GM23338 (cell line): ENCODE measurements at regions not wholly inside any gene's neighbourhood (a gene's known extent, or its start where the extent isn't known, plus 50 kb on each side); places are given as distances from the start of the nearest gene placed in this dataset.

ENCODE experiments used
- ATAC-seq: fragments of 200-7000 bp; cut with Tn5 transposase; 3 replicates; pipeline ENCODE4 v1.9.1; 2020
- DNase-seq: peaks from one replicate; pipeline ENCODE4 v3.0.0-alpha.2; 2015; ENCODE audit warnings: low spot score
- H2AFZ ChIP-seq: fragments of 200-600 bp; sonication (generic); 2 replicates; pipeline ENCODE4 v1.8.0; 2016; ENCODE audit warnings: antibody characterized with exemption, mild to moderate bottlenecking, moderate library complexity
- H3F3A ChIP-seq: fragments of 200-600 bp; sonication (generic); replicated peaks from 2 replicates; pipeline ENCODE4 v1.8.0; 2017; ENCODE audit warnings: antibody characterized with exemption, mixed run types, low read depth
- H3K27ac ChIP-seq: fragments of 200-600 bp; sonication (generic); 2 replicates; pipeline ENCODE4 v1.6.1; 2016; ENCODE audit warnings: low read depth
- H3K27me3 ChIP-seq: fragments of 200-600 bp; sonication (generic); 2 replicates; pipeline ENCODE4 v1.8.0; 2016; ENCODE audit warnings: mild to moderate bottlenecking, mixed run types, moderate library complexity; ENCODE audit not compliant: insufficient read depth
- H3K36me3 ChIP-seq: fragments of 200-600 bp; sonication (generic); 2 replicates; pipeline ENCODE4 v1.8.0; 2016; ENCODE audit warnings: mild to moderate bottlenecking; ENCODE audit not compliant: insufficient read depth
- H3K4me1 ChIP-seq: fragments of 200-600 bp; sonication (generic); 2 replicates; pipeline ENCODE4 v1.8.0; 2016; ENCODE audit warnings: mild to moderate bottlenecking, moderate library complexity; ENCODE audit not compliant: insufficient read depth
- H3K4me2 ChIP-seq: fragments of 200-600 bp; sonication (generic); 2 replicates; pipeline ENCODE4 v1.7.1; 2017; ENCODE audit warnings: mixed run types
- H3K4me3 ChIP-seq: fragments of 200-600 bp; sonication (generic); 2 replicates; pipeline ENCODE4 v1.6.1; 2016; ENCODE audit warnings: mixed run types
- H3K79me2 ChIP-seq: fragments of 200-600 bp; sonication (generic); replicated peaks from 2 replicates; pipeline ENCODE4 v1.8.0; 2017; ENCODE audit warnings: mild to moderate bottlenecking; ENCODE audit not compliant: insufficient read depth
- H3K9me2 ChIP-seq: fragments of 200-600 bp; sonication (generic); 2 replicates; pipeline ENCODE4 v1.8.0; 2017; ENCODE audit not compliant: insufficient read depth
- H4K20me1 ChIP-seq: fragments of 200-600 bp; sonication (generic); replicated peaks from 2 replicates; pipeline ENCODE4 v1.8.0; 2017; ENCODE audit warnings: mild to moderate bottlenecking; ENCODE audit not compliant: insufficient read depth
- H3K27ac Mint-ChIP-seq: 2 replicates; pipeline ENCODE4 v1.8.0; 2020; ENCODE audit warnings: inconsistent platforms, mild to moderate bottlenecking, moderate library complexity, mixed read lengths
- H3K27me3 Mint-ChIP-seq: 3 replicates; pipeline ENCODE4 v1.8.0; 2022; ENCODE audit warnings: low read depth, mild to moderate bottlenecking, moderate library complexity, mixed read lengths, inconsistent platforms; ENCODE audit not compliant: insufficient read depth, poor library complexity
- H3K36me3 Mint-ChIP-seq: 3 replicates; pipeline ENCODE4 v1.8.0; 2021; ENCODE audit warnings: low read depth, mild to moderate bottlenecking, inconsistent platforms, moderate library complexity, mixed read lengths
- H3K4me1 Mint-ChIP-seq: 3 replicates; pipeline ENCODE4 v1.8.0; 2020; ENCODE audit warnings: mild to moderate bottlenecking, inconsistent platforms, mixed read lengths
- H3K4me3 Mint-ChIP-seq: 3 replicates; pipeline ENCODE4 v1.8.0; 2021; ENCODE audit warnings: moderate library complexity, mild to moderate bottlenecking, inconsistent platforms, mixed read lengths
- H3K9me3 Mint-ChIP-seq: 3 replicates; pipeline ENCODE4 v1.8.0; 2020; ENCODE audit warnings: moderate library complexity, mild to moderate bottlenecking, inconsistent platforms, mixed read lengths
- ETS1 ChIP-seq: IDR thresholded peaks from 2 replicates; pipeline ENCODE4 v1.6.1; 2016; ENCODE audit warnings: antibody characterized with exemption
- NANOG ChIP-seq: IDR thresholded peaks from 2 replicates; pipeline ENCODE4 v1.6.1; 2016; ENCODE audit warnings: antibody characterized with exemption, borderline replicate concordance
- POLR2AphosphoS5 ChIP-seq: IDR thresholded peaks from 2 replicates; pipeline ENCODE4 v1.6.1; 2016; ENCODE audit warnings: antibody characterized with exemption, low read depth
- REST ChIP-seq: IDR thresholded peaks from one replicate; pipeline ENCODE4 v1.6.1; 2018; ENCODE audit warnings: antibody characterized with exemption; ENCODE audit not compliant: unreplicated experiment
- ZNF331 ChIP-seq: fragments of 250-450 bp; sonication (Bioruptor Pico); IDR thresholded peaks from 2 replicates; pipeline ENCODE4 v1.5.0; 2020; ENCODE audit warnings: low read depth, mild to moderate bottlenecking, moderate library complexity
- ZNF462 ChIP-seq: fragments of 250-450 bp; sonication (Bioruptor Pico); IDR thresholded peaks from 2 replicates; pipeline ENCODE4 v1.5.0; 2020; ENCODE audit warnings: mild to moderate bottlenecking, moderate library complexity
- TF ChIP-seq, protein P1 (sequence below), 2 experiments: fragments of 200-600 bp in 1 of 2; sonication (generic) in 1 of 2; conservative IDR thresholded peaks; 2 replicates each; pipeline versions ENCODE4 v1.5.1 to v1.6.1; 2016 to 2017; ENCODE audit warnings: antibody characterized with exemption in 2 of 2, low read depth in 2 of 2, mild to moderate bottlenecking in 2 of 2, moderate library complexity in 1 of 2

GRCh38 chr11:36854875-36855274, 256.8 kb upstream of the RAG2 start:
- Histone ChIP-seq H3K4me3 (no peak overlapping the region), H3K4me2 (no peak overlapping the region), H2AFZ (no peak overlapping the region), H3K4me1 (no peaks in the 10 kb centered on the region), H3K9me2 (no peaks in the 10 kb centered on the region), H3K36me3 (peaks cover 2% of the 10 kb centered on the region; the same call in 1 of the 2 replicates), H4K20me1 (no peaks in the 10 kb centered on the region), H3K27me3 (no peaks in the 10 kb centered on the region), H3K79me2 (no peaks in the 10 kb centered on the region), H3K27ac (no peak overlapping the region), H3F3A (no peaks in the 10 kb centered on the region)
- H3K9me3 Mint-ChIP-seq, result peaks cover 92% of the 10 kb centered on the region
- H3K4me3 Mint-ChIP-seq, result no peak overlapping the region
- no peaks in the 10 kb centered on the region for H3K27me3 Mint-ChIP-seq
- no peak for ATAC-seq
- TF ChIP-seq ZNF331 (CRISPR knock-in tag) (no peak), REST (no peak), POLR2AphosphoS5 (no peak), ETS1 (no peak), NANOG (no peak), ZNF462 (CRISPR knock-in tag) (no peak)
- TF ChIP-seq, protein P1, sequence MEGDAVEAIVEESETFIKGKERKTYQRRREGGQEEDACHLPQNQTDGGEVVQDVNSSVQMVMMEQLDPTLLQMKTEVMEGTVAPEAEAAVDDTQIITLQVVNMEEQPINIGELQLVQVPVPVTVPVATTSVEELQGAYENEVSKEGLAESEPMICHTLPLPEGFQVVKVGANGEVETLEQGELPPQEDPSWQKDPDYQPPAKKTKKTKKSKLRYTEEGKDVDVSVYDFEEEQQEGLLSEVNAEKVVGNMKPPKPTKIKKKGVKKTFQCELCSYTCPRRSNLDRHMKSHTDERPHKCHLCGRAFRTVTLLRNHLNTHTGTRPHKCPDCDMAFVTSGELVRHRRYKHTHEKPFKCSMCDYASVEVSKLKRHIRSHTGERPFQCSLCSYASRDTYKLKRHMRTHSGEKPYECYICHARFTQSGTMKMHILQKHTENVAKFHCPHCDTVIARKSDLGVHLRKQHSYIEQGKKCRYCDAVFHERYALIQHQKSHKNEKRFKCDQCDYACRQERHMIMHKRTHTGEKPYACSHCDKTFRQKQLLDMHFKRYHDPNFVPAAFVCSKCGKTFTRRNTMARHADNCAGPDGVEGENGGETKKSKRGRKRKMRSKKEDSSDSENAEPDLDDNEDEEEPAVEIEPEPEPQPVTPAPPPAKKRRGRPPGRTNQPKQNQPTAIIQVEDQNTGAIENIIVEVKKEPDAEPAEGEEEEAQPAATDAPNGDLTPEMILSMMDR (conservative IDR thresholded peaks at IDR 0.05; ENCODE audit: low read depth in 2 of 2), result no peak
- H3K27ac Mint-ChIP-seq, result no peak overlapping the region
- no peaks in the 10 kb centered on the region for H3K4me1 Mint-ChIP-seq
- no peak for DNase-seq
- H3K36me3 Mint-ChIP-seq, result peaks cover 17% of the 10 kb centered on the region
